Liver (tissue), 3 donors: ENCODE measurements at regions not wholly inside any gene's neighbourhood (a gene's known extent, or its start where the extent isn't known, plus 50 kb on each side); places are given as distances from the start of the nearest gene placed in this dataset.

ENCODE experiments used
- ATF3 ChIP-seq: IDR thresholded peaks from 2 replicates; pipeline ENCODE4 v1.6.1; 2016; ENCODE audit warnings: antibody characterized with exemption
- FOXA1 ChIP-seq: IDR thresholded peaks from 2 replicates; pipeline ENCODE4 v1.6.1; 2016; ENCODE audit warnings: antibody characterized with exemption
- GABPA ChIP-seq, 2 donors: IDR thresholded peaks in 1 of 2; conservative IDR thresholded peaks in 1 of 2; 2 replicates each; pipeline ENCODE4 v1.6.1; 2016; ENCODE audit warnings: antibody characterized with exemption in 2 of 2, mild to moderate bottlenecking in 1 of 2, moderate library complexity in 1 of 2
- RAD21 ChIP-seq, 2 donors: IDR thresholded peaks; 2 replicates each; pipeline ENCODE4 v1.6.1; 2016; ENCODE audit warnings: antibody characterized with exemption in 2 of 2, mild to moderate bottlenecking in 2 of 2
- TAF1 ChIP-seq: conservative IDR thresholded peaks from 2 replicates; pipeline ENCODE4 v1.6.1; 2016; ENCODE audit warnings: antibody characterized with exemption, mild to moderate bottlenecking
- YY1 ChIP-seq: IDR thresholded peaks from 2 replicates; pipeline ENCODE4 v1.6.1; 2016; ENCODE audit warnings: antibody characterized with exemption, mild to moderate bottlenecking
- TF ChIP-seq, protein P1 (sequence below): fragments of 150-350 bp; IDR thresholded peaks from 2 replicates; pipeline ENCODE4 v1.5.1; 2017; ENCODE audit warnings: improper control_type of control experiment, low read depth, low read length; ENCODE audit not compliant: missing input control
- TF ChIP-seq, protein P2 (sequence below): IDR thresholded peaks from 2 replicates; pipeline ENCODE4 v1.6.1; 2016; ENCODE audit warnings: antibody characterized with exemption, mild to moderate bottlenecking
- TF ChIP-seq, protein P3 (sequence below): IDR thresholded peaks from 2 replicates; pipeline ENCODE4 v1.6.1; 2016; ENCODE audit warnings: antibody characterized with exemption
- donor health status: healthy.
- donor health status: healthy.

DNA sequence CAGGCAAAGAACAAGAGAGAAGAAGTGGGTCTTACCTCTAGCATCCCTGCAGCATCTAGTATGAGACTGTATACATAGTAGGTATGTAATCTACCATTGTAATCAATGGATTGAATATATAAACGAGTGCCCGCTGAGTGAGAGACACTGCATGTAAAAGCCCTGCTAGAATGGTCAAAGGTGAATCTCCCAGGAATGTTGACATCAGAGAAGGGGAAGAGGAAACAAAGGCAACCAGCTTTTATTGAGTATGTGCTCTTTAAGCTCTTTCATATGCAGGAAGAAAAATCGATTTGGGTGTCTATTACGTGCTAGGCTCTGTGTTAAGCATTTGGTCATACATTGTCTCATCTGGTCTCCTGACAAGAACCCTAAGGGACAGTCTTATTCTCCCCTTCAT lies 91.9 kb upstream of the KLHL13 start:
- TF ChIP-seq YY1 (no peak), ATF3 (no peak), RAD21 (IDR thresholded peaks at IDR 0.05) (no peak), FOXA1 (no peak), TAF1 (no peak), GABPA (IDR thresholded peaks at IDR 0.05 in 1 of 2, conservative IDR thresholded peaks at IDR 0.05 in 1 of 2) (no peak)
- TF ChIP-seq, protein P1, sequence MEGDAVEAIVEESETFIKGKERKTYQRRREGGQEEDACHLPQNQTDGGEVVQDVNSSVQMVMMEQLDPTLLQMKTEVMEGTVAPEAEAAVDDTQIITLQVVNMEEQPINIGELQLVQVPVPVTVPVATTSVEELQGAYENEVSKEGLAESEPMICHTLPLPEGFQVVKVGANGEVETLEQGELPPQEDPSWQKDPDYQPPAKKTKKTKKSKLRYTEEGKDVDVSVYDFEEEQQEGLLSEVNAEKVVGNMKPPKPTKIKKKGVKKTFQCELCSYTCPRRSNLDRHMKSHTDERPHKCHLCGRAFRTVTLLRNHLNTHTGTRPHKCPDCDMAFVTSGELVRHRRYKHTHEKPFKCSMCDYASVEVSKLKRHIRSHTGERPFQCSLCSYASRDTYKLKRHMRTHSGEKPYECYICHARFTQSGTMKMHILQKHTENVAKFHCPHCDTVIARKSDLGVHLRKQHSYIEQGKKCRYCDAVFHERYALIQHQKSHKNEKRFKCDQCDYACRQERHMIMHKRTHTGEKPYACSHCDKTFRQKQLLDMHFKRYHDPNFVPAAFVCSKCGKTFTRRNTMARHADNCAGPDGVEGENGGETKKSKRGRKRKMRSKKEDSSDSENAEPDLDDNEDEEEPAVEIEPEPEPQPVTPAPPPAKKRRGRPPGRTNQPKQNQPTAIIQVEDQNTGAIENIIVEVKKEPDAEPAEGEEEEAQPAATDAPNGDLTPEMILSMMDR, result no peak
- TF ChIP-seq, protein P2, sequence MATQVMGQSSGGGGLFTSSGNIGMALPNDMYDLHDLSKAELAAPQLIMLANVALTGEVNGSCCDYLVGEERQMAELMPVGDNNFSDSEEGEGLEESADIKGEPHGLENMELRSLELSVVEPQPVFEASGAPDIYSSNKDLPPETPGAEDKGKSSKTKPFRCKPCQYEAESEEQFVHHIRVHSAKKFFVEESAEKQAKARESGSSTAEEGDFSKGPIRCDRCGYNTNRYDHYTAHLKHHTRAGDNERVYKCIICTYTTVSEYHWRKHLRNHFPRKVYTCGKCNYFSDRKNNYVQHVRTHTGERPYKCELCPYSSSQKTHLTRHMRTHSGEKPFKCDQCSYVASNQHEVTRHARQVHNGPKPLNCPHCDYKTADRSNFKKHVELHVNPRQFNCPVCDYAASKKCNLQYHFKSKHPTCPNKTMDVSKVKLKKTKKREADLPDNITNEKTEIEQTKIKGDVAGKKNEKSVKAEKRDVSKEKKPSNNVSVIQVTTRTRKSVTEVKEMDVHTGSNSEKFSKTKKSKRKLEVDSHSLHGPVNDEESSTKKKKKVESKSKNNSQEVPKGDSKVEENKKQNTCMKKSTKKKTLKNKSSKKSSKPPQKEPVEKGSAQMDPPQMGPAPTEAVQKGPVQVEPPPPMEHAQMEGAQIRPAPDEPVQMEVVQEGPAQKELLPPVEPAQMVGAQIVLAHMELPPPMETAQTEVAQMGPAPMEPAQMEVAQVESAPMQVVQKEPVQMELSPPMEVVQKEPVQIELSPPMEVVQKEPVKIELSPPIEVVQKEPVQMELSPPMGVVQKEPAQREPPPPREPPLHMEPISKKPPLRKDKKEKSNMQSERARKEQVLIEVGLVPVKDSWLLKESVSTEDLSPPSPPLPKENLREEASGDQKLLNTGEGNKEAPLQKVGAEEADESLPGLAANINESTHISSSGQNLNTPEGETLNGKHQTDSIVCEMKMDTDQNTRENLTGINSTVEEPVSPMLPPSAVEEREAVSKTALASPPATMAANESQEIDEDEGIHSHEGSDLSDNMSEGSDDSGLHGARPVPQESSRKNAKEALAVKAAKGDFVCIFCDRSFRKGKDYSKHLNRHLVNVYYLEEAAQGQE, result no peak
- TF ChIP-seq, protein P3, sequence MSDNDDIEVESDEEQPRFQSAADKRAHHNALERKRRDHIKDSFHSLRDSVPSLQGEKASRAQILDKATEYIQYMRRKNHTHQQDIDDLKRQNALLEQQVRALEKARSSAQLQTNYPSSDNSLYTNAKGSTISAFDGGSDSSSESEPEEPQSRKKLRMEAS, result no peak
